Spleen (tissue), 7 donors: ENCODE measurements at regions not wholly inside any gene's neighbourhood (a gene's known extent, or its start where the extent isn't known, plus 50 kb on each side); places are given as distances from the start of the nearest gene placed in this dataset.
"Not testable (repeated sequence)": the region's sequence is repeated elsewhere in the genome, so short reads cannot be mapped to it uniquely, and the experiment has no call there.

Experiments used
- CTCF ChIP-seq, 11 experiments: fragments of 200-600 bp in 7 of 11; fragments of 450-650 bp in 4 of 11; sonication (generic) in 4 of 11; IDR thresholded peaks in 8 of 11; conservative IDR thresholded peaks in 3 of 11; 1 replicate in 7 of 11; 2 replicates in 4 of 11; pipeline versions ENCODE4 v1.4.0 to v1.8.0; 2016 to 2021; ENCODE audit warnings: antibody characterized with exemption in 11 of 11, inconsistent platforms in 4 of 11, mild to moderate bottlenecking in 1 of 11
- POLR2A ChIP-seq, 3 donors: fragments of 450-650 bp; IDR thresholded peaks; one replicate each; pipeline ENCODE4 v1.5.1; 2017; ENCODE audit warnings: antibody characterized with exemption in 3 of 3, mild to moderate bottlenecking in 1 of 3
- donor health status: DM: no; HTN: no; CAD: no; lungs with moderate emphysema.
- donor health status: DM: no; HTN: no; CAD: no.
- donor health status: DM: no; HTN: no; CAD: no.

GRCh38 chr10:38238479-38238878 lies 144.3 kb downstream of the ZNF37A start:
- not testable (repeated sequence) for TF ChIP-seq POLR2A (IDR thresholded peaks at IDR 0.05); CTCF (IDR thresholded peaks at IDR 0.05 in 8 of 11, conservative IDR thresholded peaks at IDR 0.05 in 3 of 11)
